Fibroblast of lung (primary cell): ENCODE measurements at regions not wholly inside any gene's neighbourhood (a gene's known extent, or its start where the extent isn't known, plus 50 kb on each side); places are given as distances from the start of the nearest gene placed in this dataset.
"Not testable (repeated sequence)": the region's sequence is repeated elsewhere in the genome, so short reads cannot be mapped to it uniquely, and the experiment has no call there.

Source experiments
- EZH2 ChIP-seq: IDR thresholded peaks from 2 replicates; pipeline ENCODE4 v1.5.1; 2012; ENCODE audit warnings: low read length, control low read depth, mild to moderate bottlenecking; ENCODE audit errors: missing control alignments
- TF ChIP-seq, protein P1 (sequence below), 2 donors: IDR thresholded peaks in 1 of 2; conservative IDR thresholded peaks in 1 of 2; 1 replicate in 1 of 2; 2 replicates in 1 of 2; pipeline ENCODE4 v1.5.1; 2011 to 2012; ENCODE audit warnings: low read length in 2 of 2, control low read depth in 1 of 2, inconsistent platforms in 1 of 2, low read depth in 1 of 2, mild to moderate bottlenecking in 1 of 2

DNA sequence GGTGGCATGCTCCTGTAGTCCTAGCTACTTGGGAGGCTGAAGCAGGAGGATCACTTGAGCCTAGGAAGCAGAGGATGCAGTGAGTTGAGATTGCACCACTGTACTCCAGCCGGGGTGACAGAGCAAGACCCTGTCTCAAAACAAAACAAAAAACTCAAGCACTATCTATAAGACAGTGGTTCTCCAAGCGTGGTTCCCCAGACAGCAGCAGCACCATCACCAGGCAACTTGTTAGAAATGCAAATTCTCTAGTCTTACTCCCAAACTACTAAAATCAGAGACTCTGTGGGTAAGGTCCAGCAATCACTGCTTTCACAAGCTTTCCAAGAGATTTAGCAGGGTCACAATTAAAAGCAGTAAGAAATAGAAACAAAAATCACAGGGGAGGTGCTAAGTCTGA, 177.0 kb upstream of the KCTD7 start:
- TF ChIP-seq, protein P1, sequence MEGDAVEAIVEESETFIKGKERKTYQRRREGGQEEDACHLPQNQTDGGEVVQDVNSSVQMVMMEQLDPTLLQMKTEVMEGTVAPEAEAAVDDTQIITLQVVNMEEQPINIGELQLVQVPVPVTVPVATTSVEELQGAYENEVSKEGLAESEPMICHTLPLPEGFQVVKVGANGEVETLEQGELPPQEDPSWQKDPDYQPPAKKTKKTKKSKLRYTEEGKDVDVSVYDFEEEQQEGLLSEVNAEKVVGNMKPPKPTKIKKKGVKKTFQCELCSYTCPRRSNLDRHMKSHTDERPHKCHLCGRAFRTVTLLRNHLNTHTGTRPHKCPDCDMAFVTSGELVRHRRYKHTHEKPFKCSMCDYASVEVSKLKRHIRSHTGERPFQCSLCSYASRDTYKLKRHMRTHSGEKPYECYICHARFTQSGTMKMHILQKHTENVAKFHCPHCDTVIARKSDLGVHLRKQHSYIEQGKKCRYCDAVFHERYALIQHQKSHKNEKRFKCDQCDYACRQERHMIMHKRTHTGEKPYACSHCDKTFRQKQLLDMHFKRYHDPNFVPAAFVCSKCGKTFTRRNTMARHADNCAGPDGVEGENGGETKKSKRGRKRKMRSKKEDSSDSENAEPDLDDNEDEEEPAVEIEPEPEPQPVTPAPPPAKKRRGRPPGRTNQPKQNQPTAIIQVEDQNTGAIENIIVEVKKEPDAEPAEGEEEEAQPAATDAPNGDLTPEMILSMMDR (conservative IDR thresholded peaks at IDR 0.05 in 1 of 2, IDR thresholded peaks at IDR 0.05 in 1 of 2; ENCODE audit: low read depth in 1 of 2, low read length in 2 of 2): not testable (repeated sequence)
- not testable (repeated sequence) for TF ChIP-seq EZH2
